ENCODE measurements at regions not wholly inside any gene's neighbourhood (a gene's known extent, or its start where the extent isn't known, plus 50 kb on each side); places are given as distances from the start of the nearest gene placed in this dataset.

- no peak overlapping the region for H3K4me3 Mint-ChIP-seq
- H3K27ac Mint-ChIP-seq = no peak overlapping the region
- peaks cover 5% of the 10 kb centered on the region for H3K4me1 Mint-ChIP-seq
- H3K36me3 Mint-ChIP-seq (ENCODE audit: low read depth) = no peaks in the 10 kb centered on the region
- no peaks in the 10 kb centered on the region for H3K9me3 Mint-ChIP-seq
- TF ChIP-seq, protein P1, sequence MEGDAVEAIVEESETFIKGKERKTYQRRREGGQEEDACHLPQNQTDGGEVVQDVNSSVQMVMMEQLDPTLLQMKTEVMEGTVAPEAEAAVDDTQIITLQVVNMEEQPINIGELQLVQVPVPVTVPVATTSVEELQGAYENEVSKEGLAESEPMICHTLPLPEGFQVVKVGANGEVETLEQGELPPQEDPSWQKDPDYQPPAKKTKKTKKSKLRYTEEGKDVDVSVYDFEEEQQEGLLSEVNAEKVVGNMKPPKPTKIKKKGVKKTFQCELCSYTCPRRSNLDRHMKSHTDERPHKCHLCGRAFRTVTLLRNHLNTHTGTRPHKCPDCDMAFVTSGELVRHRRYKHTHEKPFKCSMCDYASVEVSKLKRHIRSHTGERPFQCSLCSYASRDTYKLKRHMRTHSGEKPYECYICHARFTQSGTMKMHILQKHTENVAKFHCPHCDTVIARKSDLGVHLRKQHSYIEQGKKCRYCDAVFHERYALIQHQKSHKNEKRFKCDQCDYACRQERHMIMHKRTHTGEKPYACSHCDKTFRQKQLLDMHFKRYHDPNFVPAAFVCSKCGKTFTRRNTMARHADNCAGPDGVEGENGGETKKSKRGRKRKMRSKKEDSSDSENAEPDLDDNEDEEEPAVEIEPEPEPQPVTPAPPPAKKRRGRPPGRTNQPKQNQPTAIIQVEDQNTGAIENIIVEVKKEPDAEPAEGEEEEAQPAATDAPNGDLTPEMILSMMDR (IDR thresholded peaks at IDR 0.05; ENCODE audit: unreplicated experiment in 3 of 3) = no peak
- no peaks in the 10 kb centered on the region for H3K27me3 Mint-ChIP-seq (ENCODE audit: low read depth)
Measured at GRCh38 chr2:145818890-145819504, 1299.1 kb upstream of the ZEB2 start.

DNA sequence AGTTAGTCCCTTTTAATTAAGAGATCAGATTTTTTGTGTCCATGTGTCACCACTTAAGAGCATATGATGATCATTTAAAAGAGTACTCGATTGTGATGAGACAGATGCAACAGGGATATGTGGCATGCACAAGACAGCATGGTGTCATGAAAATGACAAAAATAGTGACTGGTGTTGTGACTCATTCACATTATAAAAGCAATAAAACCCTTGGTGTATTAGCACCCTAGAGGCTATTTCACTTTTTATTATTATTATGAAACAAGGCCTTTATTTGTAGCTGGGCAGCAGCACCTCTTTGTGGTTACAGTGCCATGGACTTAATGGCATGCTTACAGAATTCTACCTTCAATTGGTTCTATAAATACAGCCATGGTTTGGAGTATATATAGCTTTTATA lies 1296.0 kb upstream of the ZEB2 start:
- H3K4me3 Mint-ChIP-seq = no peak overlapping the region
- no peaks in the 10 kb centered on the region for H3K9me3 Mint-ChIP-seq
- TF ChIP-seq, protein P1 (IDR thresholded peaks at IDR 0.05; ENCODE audit: unreplicated experiment in 3 of 3) = no peak
- no peak overlapping the region for H3K27ac Mint-ChIP-seq
- H3K27me3 Mint-ChIP-seq (ENCODE audit: low read depth) = no peaks in the 10 kb centered on the region
- peaks cover 28% of the 10 kb centered on the region for H3K4me1 Mint-ChIP-seq
- no peaks in the 10 kb centered on the region for H3K36me3 Mint-ChIP-seq (ENCODE audit: low read depth)

DNA sequence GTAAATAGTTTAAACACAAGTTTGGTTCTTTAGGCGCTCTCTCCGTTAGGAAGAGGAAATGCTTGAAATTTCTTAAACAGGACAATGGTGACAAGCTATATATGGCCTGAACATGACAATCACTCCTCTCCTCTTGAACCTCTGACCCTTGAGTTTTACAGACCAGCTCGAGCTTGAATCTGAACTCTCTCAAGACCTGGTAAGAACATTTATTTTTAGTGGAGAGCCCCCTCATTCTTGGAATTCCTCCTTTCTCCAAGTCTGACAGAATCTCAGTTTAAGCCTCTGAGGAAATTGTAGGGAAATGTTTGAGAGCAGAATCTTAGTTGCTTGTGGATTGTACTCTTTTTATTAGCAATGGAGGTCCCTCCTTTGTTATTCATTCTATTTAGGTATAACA lies 1293.6 kb upstream of the ZEB2 start:
- no peaks in the 10 kb centered on the region for H3K36me3 Mint-ChIP-seq (ENCODE audit: low read depth)
- H3K4me1 Mint-ChIP-seq = peaks cover 28% of the 10 kb centered on the region
- no peaks in the 10 kb centered on the region for H3K9me3 Mint-ChIP-seq
- H3K4me3 Mint-ChIP-seq = no peak overlapping the region
- TF ChIP-seq, protein P1 (IDR thresholded peaks at IDR 0.05; ENCODE audit: unreplicated experiment in 3 of 3) = no peak
- H3K27me3 Mint-ChIP-seq (ENCODE audit: low read depth) = no peaks in the 10 kb centered on the region
- H3K27ac Mint-ChIP-seq = peak overlapping the region; percentile 64 to 93 (median 72)

- Mint-ChIP-seq H3K27ac (peak overlapping the region; percentile 72 to 93 (median 73)), H3K4me3 (no peak overlapping the region), H3K9me3 (no peaks in the 10 kb centered on the region), H3K4me1 (peaks cover 28% of the 10 kb centered on the region), H3K36me3 (ENCODE audit: low read depth) (no peaks in the 10 kb centered on the region), H3K27me3 (ENCODE audit: low read depth) (no peaks in the 10 kb centered on the region)
- TF ChIP-seq, protein P1 (IDR thresholded peaks at IDR 0.05; ENCODE audit: unreplicated experiment in 3 of 3) = no peak
Measured at GRCh38 chr2:145812165-145812554, 1292.2 kb upstream of the ZEB2 start.

DNA sequence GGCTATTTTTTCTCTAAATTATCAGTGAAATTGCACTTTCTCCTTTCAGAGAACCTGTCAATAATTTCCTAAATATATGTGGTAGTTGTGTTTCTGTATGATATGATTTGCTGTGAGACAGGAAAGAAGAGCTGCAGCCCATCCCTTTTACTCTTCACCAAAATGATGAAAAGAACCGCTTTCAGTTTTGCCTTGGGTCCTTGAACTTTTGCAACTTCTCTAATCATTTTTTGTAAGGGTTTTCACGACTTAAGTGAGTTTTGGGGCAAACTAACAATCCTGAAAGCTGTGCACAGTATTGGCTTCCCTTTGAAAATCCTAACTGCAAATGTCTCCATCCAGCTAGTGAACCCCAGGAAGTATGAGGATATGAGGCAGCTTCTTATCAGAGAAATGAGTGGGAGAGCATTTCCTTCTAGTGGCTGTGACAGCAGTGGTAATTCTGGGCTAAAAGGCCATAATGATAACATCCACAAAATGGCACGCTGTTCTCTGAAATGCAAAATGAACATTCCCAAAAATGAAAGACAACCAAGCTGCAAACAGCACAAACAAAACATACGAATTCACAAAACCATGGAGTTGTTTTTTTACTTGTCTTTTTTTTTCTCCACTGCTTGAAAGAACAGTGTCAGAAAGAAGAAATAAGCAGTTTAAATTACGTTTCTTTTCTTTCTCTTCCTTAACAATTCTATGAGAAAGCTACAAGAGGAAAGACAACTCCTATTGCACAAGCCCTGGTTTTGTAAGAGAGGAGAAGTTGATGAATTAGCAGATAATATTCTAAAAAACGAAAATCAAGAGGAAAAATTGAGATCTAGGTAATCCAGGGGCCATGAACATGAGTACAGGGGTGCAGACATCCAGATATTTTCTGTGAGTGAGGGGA lies 1291.6 kb upstream of the ZEB2 start:
- peaks cover 28% of the 10 kb centered on the region for H3K4me1 Mint-ChIP-seq
- peak overlapping the region; percentile 72 to 93 (median 73) for H3K27ac Mint-ChIP-seq
- H3K4me3 Mint-ChIP-seq = no peak overlapping the region
- H3K9me3 Mint-ChIP-seq = no peaks in the 10 kb centered on the region
- H3K36me3 Mint-ChIP-seq (ENCODE audit: low read depth) = no peaks in the 10 kb centered on the region
- TF ChIP-seq, protein P1 (IDR thresholded peaks at IDR 0.05; ENCODE audit: unreplicated experiment in 3 of 3) = no peak
- H3K27me3 Mint-ChIP-seq (ENCODE audit: low read depth) = no peaks in the 10 kb centered on the region
